D721Med (cell line): ENCODE measurements at regions not wholly inside any gene's neighbourhood (a gene's known extent, or its start where the extent isn't known, plus 50 kb on each side); places are given as distances from the start of the nearest gene placed in this dataset.

Experiments used
- DNase-seq: peaks from one replicate; pipeline ENCODE4 v3.0.0; 2011; ENCODE audit warnings: low spot score; ENCODE audit not compliant: insufficient read length
- FAIRE-seq: peaks from 2 replicates; lab custom pipeline; 2011; peaks lifted over from hg19 to GRCh38; lab: Jason Lieb, UNC
- CTCF ChIP-seq: IDR thresholded peaks from 2 replicates; pipeline ENCODE4 v1.5.1; 2012; ENCODE audit warnings: mild to moderate bottlenecking, control low read depth; ENCODE audit not compliant: insufficient read depth; ENCODE audit errors: missing control alignments

DNA sequence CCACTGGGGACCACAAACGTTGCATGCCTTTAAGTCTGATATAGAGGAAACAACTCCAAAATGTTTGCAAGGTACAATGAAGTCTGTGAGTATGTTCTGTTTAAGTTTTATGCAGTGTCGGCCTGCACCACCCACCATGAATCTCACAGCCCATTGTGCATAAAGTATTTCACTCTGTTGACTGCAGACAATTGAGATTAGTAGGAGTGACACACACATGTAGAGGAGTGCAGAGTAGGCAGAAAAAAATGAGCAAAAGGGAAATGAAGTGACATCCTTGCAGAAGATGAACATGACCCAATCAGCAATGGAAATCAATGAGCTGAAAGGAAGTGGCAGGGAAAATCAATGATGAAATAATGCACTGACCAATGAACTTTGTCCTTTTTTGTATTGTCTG lies 315.6 kb upstream of the PTPRD start:
- TF ChIP-seq CTCF, result no peak
- DNase-seq, result no peak
- FAIRE-seq, result no peak

DNA sequence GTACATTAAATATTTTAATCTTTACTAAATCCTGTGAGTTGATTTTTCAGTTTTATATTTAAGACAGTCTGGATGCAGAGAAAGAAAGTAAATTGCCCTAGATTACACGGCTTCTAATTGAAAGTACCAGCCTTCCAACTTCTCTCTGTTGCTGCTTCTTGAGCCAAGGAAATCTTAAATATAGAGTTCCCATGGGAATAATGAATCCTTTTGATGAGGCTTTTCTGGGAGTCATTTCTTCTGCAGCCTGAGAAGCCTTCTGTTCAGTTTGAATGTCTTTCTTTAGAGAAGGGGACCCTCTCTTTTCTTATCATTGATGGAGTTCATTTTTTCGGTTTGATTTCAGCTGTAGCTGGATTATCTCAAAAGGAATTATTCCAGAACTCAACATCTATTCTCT lies 317.3 kb upstream of the PTPRD start:
- FAIRE-seq (no peak), DNase-seq (no peak)
- TF ChIP-seq CTCF, result no peak

DNA sequence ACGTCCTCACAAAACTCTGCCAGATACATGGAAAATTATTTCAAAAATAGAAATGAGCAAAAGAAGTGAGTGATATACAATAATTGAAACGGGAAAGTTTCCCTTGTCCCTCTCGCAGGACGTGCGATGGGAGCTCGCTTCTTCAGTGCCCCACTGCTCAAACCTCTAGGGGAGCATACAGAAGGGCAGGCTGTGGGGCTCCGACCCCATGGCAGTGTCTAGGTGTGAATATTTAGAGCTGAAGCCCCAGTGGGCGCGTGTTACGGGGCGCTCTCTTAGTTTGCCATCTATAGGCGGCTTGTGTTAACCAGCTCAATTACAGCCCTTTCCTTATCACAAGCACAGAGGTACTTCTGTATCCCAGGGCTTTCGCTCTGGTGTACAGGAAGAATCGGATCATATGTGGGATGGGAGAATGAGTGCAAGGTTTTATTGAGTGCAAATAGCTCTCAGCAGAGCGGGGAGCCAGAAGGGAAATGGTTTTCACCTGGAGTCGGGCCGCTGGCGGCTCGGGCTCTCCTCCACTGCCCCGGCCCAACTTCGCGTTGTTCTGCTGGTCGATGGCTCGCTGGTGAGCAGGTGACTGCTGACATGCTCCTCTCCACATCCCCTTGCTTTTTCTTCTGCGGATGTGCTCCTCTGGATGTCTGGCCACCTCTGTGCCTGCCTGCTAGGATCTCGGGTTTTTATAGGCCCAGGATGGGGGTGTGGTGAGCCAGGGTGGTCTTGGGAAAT lies 334.0 kb upstream of the PTPRD start:
- FAIRE-seq, result no peak

DNA sequence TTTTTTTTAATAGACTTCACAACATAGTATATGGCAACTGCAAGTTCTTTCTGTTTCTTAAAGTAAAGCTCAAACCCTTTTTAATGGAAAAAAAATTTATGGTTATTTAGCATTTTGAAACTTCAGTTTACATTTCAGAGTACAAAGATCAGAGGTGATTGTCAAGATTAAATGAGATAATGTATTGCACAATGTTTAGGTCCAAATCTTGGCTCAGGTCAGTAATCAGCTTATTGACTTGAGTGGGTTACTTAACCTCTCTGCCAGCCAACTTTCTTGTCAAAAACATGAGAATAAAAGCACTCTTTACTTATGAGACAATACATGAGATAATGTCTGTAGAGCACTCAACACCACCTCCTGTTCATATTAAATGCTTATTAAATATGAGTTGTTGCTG lies 345.1 kb upstream of the PTPRD start:
- DNase-seq, result no peak
- no peak for TF ChIP-seq CTCF
- FAIRE-seq, result no peak

More for the DNA sequence above, 334.0 kb upstream of the PTPRD start:
- TF ChIP-seq CTCF, result no peak
- DNase-seq, result no peak

DNA sequence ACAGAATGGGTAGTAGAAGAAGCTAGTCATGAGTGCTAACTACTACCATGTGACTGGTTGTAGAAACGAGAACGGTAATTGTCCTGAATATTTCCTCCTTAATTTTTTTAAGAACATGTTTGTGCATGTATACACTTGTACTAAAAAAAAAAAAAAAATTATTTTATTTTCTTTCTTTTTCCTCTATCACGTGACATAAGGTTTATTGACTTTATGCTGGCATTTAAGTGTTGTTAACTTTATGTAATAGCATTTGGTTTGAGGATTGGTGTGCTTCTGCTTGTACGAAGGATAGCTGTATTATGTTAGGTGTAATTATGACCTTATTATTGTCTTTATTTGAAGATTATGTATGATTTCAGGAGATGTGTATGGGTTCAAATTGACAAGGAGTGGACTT lies 349.1 kb upstream of the PTPRD start:
- no peak for FAIRE-seq
- TF ChIP-seq CTCF, result no peak
- no peak for DNase-seq

DNA sequence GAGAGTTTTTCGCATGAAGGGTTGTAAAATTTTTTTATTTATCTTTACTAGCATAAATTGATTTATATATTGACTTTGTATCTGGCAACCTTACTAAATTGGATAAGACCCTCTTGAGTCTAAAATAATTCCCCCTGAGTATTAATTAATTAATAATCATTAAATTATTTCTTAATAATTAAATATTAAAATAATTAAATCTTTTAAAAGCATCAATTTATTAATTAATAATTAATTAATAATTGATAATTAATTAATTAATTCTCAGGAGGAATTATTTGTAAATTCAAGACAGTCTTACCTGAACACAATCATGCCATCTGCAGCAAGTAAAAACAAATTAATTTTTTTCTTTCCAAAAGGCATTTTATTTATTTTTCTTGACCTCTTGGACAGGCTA lies 370.4 kb upstream of the PTPRD start:
- TF ChIP-seq CTCF, result no peak
- FAIRE-seq, result no peak
- no peak for DNase-seq

GRCh38 chr9:10999646-11000045 lies 386.8 kb upstream of the PTPRD start:
- FAIRE-seq, result no peak
- DNase-seq, result no peak
- no peak for TF ChIP-seq CTCF
